Naive B cell (primary cell): ENCODE measurements at regions not wholly inside any gene's neighbourhood (a gene's known extent, or its start where the extent isn't known, plus 50 kb on each side); places are given as distances from the start of the nearest gene placed in this dataset.

Experiments used
- ATAC-seq, 2 donors: fragments of 150-1000 bp; cut with Tn5 transposase; 2 replicates each; pipeline ENCODE4 v1.10.0; 2021; ENCODE audit warnings: low read depth in 2 of 2, mild to moderate bottlenecking in 2 of 2, moderate library complexity in 2 of 2
- DNase-seq: peaks from one replicate; pipeline ENCODE4 v3.0.0; 2022
- H3K27ac Mint-ChIP-seq, 6 donors: one replicate each; pipeline ENCODE4 v1.8.0; 2020 to 2022; ENCODE audit warnings: mild to moderate bottlenecking in 6 of 6, mixed read lengths in 6 of 6, moderate library complexity in 5 of 6, inconsistent platforms in 2 of 6
- H3K27me3 Mint-ChIP-seq, 3 donors: one replicate each; pipeline ENCODE4 v1.8.0; 2021 to 2022; ENCODE audit warnings: mixed read lengths in 3 of 3, mild to moderate bottlenecking in 1 of 3
- H3K36me3 Mint-ChIP-seq, 2 donors: one replicate each; pipeline ENCODE4 v1.8.0; 2020 to 2022; ENCODE audit warnings: mixed read lengths in 2 of 2, inconsistent platforms in 1 of 2, mild to moderate bottlenecking in 1 of 2
- H3K4me1 Mint-ChIP-seq, 3 donors: one replicate each; pipeline ENCODE4 v1.8.0; 2020 to 2022; ENCODE audit warnings: mixed read lengths in 3 of 3, inconsistent platforms in 1 of 3, mild to moderate bottlenecking in 1 of 3, moderate library complexity in 1 of 3
- H3K4me3 Mint-ChIP-seq, 8 donors: one replicate each; pipeline ENCODE4 v1.8.0; 2020 to 2022; ENCODE audit warnings: mild to moderate bottlenecking in 8 of 8, mixed read lengths in 8 of 8, moderate library complexity in 8 of 8, inconsistent platforms in 2 of 8
- H3K9me3 Mint-ChIP-seq, 7 donors: one replicate each; pipeline ENCODE4 v1.8.0; 2020 to 2022; ENCODE audit warnings: mixed read lengths in 7 of 7, mild to moderate bottlenecking in 5 of 7, inconsistent platforms in 2 of 7, moderate library complexity in 1 of 7

- ATAC-seq (no peak), DNase-seq (no peak)
- peaks cover 0 to 14% (median 4%) of the 10 kb centered on the region in 7 donors for H3K9me3 Mint-ChIP-seq
- H3K4me3 Mint-ChIP-seq = no peak overlapping the region
- H3K27me3 Mint-ChIP-seq = peaks cover 3 to 14% (median 7%) of the 10 kb centered on the region in 3 donors
- H3K4me1 Mint-ChIP-seq = no peaks in the 10 kb centered on the region
- no peaks in the 10 kb centered on the region for H3K36me3 Mint-ChIP-seq
- H3K27ac Mint-ChIP-seq = no peak overlapping the region
These were observed 297.5 kb upstream of the IRX3 start for GRCh38 chr16:54584121-54584520.

- Mint-ChIP-seq H3K9me3 (peaks cover 0 to 7% (median 4%) of the 10 kb centered on the region in 7 donors), H3K27ac (no peak overlapping the region), H3K36me3 (no peaks in the 10 kb centered on the region), H3K27me3 (peaks cover 2 to 16% (median 9%) of the 10 kb centered on the region in 3 donors), H3K4me1 (no peaks in the 10 kb centered on the region), H3K4me3 (no peak overlapping the region)
- no peak for ATAC-seq
- no peak for DNase-seq
These were observed 296.2 kb upstream of the IRX3 start for GRCh38 chr16:54582631-54583250.

GRCh38 chr16:54579106-54579728 is 292.6 kb upstream of the IRX3 start:
- Mint-ChIP-seq H3K36me3 (no peaks in the 10 kb centered on the region), H3K27ac (no peak overlapping the region), H3K9me3 (peaks cover 0 to 5% (median 4%) of the 10 kb centered on the region in 7 donors), H3K27me3 (peaks cover 15 to 27% (median 23%) of the 10 kb centered on the region in 3 donors), H3K4me1 (no peaks in the 10 kb centered on the region), H3K4me3 (no peak overlapping the region)
- DNase-seq (no peak), ATAC-seq (no peak)

DNA sequence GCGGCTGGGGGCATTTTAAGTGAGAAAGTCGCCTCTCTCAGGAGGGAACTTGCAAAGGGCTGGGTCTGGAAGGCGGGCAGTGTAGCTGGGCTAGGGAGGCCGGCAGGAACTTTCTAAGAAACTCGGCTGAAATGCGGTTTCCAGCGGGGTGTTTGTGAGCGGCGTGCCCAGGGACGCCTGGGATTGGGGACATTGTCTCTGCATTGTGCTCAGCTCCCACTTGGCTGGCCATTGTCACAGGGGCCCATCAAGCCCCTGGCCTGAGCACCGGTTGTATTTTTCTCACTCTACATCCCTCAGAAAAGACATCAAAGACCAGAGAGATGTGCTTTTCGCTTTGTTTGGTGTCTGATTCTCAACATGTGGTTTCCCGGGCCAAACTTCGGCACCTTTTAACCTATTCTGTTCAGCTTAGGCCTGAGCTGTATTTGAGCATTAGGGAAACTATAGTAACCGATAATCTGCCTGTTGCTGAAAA is 291.1 kb upstream of the IRX3 start:
- peaks cover 0 to 7% (median 3%) of the 10 kb centered on the region in 7 donors for H3K9me3 Mint-ChIP-seq
- H3K27ac Mint-ChIP-seq = no peak overlapping the region
- peaks cover 15 to 27% (median 23%) of the 10 kb centered on the region in 3 donors for H3K27me3 Mint-ChIP-seq
- H3K4me1 Mint-ChIP-seq = no peaks in the 10 kb centered on the region
- H3K4me3 Mint-ChIP-seq = no peak overlapping the region
- no peak for DNase-seq
- no peaks in the 10 kb centered on the region for H3K36me3 Mint-ChIP-seq
- ATAC-seq = no peak

GRCh38 chr16:54576785-54577184 is 290.2 kb upstream of the IRX3 start:
- Mint-ChIP-seq H3K27me3 (peaks cover 15 to 27% (median 23%) of the 10 kb centered on the region in 3 donors), H3K36me3 (no peaks in the 10 kb centered on the region), H3K9me3 (peaks cover 0 to 13% (median 3%) of the 10 kb centered on the region in 7 donors), H3K27ac (no peak overlapping the region), H3K4me3 (no peak overlapping the region), H3K4me1 (no peaks in the 10 kb centered on the region)
- ATAC-seq (no peak), DNase-seq (no peak)

GRCh38 chr16:54568906-54569807 is 282.6 kb upstream of the IRX3 start:
- no peak for DNase-seq
- Mint-ChIP-seq H3K27ac (no peak overlapping the region), H3K27me3 (peaks cover 0 to 9% (median 0%) of the 10 kb centered on the region in 3 donors), H3K4me1 (no peaks in the 10 kb centered on the region), H3K9me3 (peaks cover 0 to 9% (median 0%) of the 10 kb centered on the region in 7 donors), H3K4me3 (no peak overlapping the region), H3K36me3 (no peaks in the 10 kb centered on the region)
- ATAC-seq = no peak

DNA sequence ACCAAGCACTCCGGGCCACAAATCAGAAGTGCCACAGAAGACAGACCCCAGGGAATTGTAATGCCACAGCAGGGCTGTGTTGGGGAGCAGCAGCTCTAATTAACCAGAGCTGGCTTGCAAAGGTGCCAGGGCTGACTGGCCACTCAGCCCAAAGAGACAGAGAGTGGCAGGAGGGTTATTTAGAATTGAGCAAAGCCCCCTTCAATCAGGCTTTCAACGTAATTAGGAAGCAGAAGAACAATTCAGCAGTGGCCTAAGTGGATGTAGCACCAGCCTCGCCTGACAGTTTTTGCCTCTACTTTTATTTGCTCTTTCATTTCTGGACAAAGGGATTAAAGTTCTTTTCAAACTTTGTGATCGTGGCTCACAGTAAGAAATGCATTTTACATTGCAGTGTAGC is 278.3 kb upstream of the IRX3 start:
- Mint-ChIP-seq H3K4me1 (no peaks in the 10 kb centered on the region), H3K9me3 (no peaks in the 10 kb centered on the region), H3K36me3 (no peaks in the 10 kb centered on the region), H3K27me3 (peaks cover 0 to 9% (median 0%) of the 10 kb centered on the region in 3 donors), H3K27ac (no peak overlapping the region), H3K4me3 (no peak overlapping the region)
- no peak for ATAC-seq
- DNase-seq = no peak

GRCh38 chr16:54554581-54554980 is 268.0 kb upstream of the IRX3 start:
- DNase-seq (no peak), ATAC-seq (no peak)
- Mint-ChIP-seq H3K27ac (peak overlapping the region in 1 of 6 donors; percentile 53), H3K27me3 (peaks cover 0 to 6% (median 0%) of the 10 kb centered on the region in 3 donors), H3K4me1 (no peaks in the 10 kb centered on the region), H3K9me3 (peaks cover 0 to 22% (median 8%) of the 10 kb centered on the region in 7 donors), H3K4me3 (no peak overlapping the region), H3K36me3 (no peaks in the 10 kb centered on the region)

- Mint-ChIP-seq H3K27ac (no peak overlapping the region), H3K9me3 (peaks cover 0 to 9% (median 4%) of the 10 kb centered on the region in 7 donors), H3K4me3 (no peak overlapping the region), H3K4me1 (no peaks in the 10 kb centered on the region), H3K27me3 (peaks cover 0 to 13% (median 5%) of the 10 kb centered on the region in 3 donors), H3K36me3 (no peaks in the 10 kb centered on the region)
- DNase-seq (no peak), ATAC-seq (no peak)
These were observed 261.7 kb upstream of the IRX3 start for GRCh38 chr16:54548281-54548680.

- H3K9me3 Mint-ChIP-seq = peaks cover 0 to 7% (median 4%) of the 10 kb centered on the region in 7 donors
These were observed 260.5 kb upstream of the IRX3 start for GRCh38 chr16:54547052-54547451.

DNA sequence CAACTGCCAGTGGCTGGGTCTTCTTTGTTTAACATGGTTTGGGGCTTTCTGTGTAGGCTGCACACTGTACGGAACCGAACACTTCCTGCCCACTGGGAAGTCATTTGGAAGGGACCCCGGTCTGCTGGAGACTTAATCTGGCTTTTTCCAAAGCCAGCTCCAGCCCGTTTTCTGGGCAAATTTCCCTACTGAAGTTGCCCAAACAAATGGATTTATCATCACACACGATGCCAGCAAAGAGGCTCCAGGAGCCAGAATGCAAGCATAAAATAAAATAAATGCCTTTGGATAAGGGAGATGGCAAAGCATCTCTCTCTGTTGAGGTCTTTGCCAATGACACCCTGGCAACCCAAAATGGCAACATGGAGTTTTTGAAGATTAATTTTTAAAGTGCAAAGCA is 259.9 kb upstream of the IRX3 start:
- Mint-ChIP-seq H3K9me3 (peaks cover 0 to 4% (median under 1%) of the 10 kb centered on the region in 7 donors), H3K27ac (no peak overlapping the region), H3K36me3 (no peaks in the 10 kb centered on the region), H3K4me1 (no peaks in the 10 kb centered on the region), H3K4me3 (no peak overlapping the region), H3K27me3 (peaks cover 0 to 13% (median 5%) of the 10 kb centered on the region in 3 donors)
- DNase-seq = no peak
- ATAC-seq = no peak

More at GRCh38 chr16:54547052-54547451, 260.5 kb upstream of the IRX3 start:
- Mint-ChIP-seq H3K27me3 (peaks cover 0 to 13% (median 5%) of the 10 kb centered on the region in 3 donors), H3K27ac (no peak overlapping the region), H3K4me1 (no peaks in the 10 kb centered on the region), H3K4me3 (no peak overlapping the region), H3K36me3 (no peaks in the 10 kb centered on the region)
- DNase-seq (no peak), ATAC-seq (no peak)

DNA sequence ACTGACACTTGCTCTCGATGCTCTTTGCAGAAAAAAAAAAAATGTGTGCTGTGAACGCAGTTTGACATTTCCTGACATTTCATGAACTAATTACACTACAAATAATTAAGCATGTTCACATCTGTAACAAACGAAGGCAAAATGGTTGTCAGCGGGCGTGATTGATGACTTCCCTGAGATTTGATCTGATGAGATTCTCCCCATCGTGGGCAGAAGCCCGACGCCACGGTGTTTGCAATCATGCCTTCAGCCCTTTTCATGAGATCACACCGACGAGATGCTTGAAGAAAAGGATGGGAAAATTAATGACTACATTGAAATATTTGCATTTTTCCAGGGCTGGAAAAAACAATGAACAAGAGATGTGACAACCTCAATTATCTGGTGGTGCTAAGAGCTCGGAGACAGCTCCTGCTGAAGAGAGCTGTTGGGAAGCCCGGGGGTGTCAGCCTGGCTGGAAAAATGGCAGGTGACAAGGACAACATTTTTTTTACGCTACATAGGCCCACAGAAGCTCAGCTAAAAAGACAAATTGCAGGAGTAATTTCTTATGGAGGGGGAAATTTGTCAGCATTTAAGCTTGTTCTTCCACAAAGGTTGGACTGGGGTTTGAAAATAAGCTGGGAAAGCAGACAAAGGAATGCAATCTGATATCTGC is 259.4 kb upstream of the IRX3 start:
- no peak overlapping the region for H3K4me3 Mint-ChIP-seq
- DNase-seq = no peak
- no peaks in the 10 kb centered on the region for H3K4me1 Mint-ChIP-seq
- H3K27me3 Mint-ChIP-seq = peaks cover 1 to 13% (median 5%) of the 10 kb centered on the region in 3 donors
- H3K36me3 Mint-ChIP-seq = no peaks in the 10 kb centered on the region
- no peak for ATAC-seq
- H3K9me3 Mint-ChIP-seq = peaks cover 0 to 2% (median 0%) of the 10 kb centered on the region in 7 donors
- H3K27ac Mint-ChIP-seq = no peak overlapping the region
